ENCODE measurements at regions not wholly inside any gene's neighbourhood (a gene's known extent, or its start where the extent isn't known, plus 50 kb on each side); places are given as distances from the start of the nearest gene placed in this dataset.
"Not testable (repeated sequence)": the region's sequence is repeated elsewhere in the genome, so short reads cannot be mapped to it uniquely, and the experiment has no call there.

- 0 out of 4 replicates have a peak, but pooled peaks cover 0 to under 1% of the 10 kb centered on the region in 2 experiments for H3K4me1 ChIP-seq (ENCODE audit: control insufficient read depth in 1 of 2, insufficient read depth in 2 of 2, low read length in 2 of 2)
- intact Hi-C loops (cut with micrococcal nuclease), result no loop called here
- TF ChIP-seq EZH2phosphoT487 (IDR thresholded peaks at IDR 0.05; ENCODE audit: borderline replicate concordance) (no peak), JUND (IDR thresholded peaks at IDR 0.05) (no peak), CTCF (IDR thresholded peaks at IDR 0.05 in 2 of 3, conservative IDR thresholded peaks at IDR 0.05 in 1 of 3; ENCODE audit: borderline replicate concordance in 1 of 3, insufficient read depth in 1 of 3, low read depth in 2 of 3, low read length in 2 of 3) (no peak), SRF (IDR thresholded peaks at IDR 0.05; ENCODE audit: low read depth) (no peak), ZBTB33 (IDR thresholded peaks at IDR 0.05; ENCODE audit: extremely low read depth, insufficient replicate concordance, low read length) (no peak), POLR2A (IDR thresholded peaks at IDR 0.05; ENCODE audit: borderline replicate concordance, extremely low read depth, insufficient read depth, insufficient read length) (no peak), RAD21 (IDR thresholded peaks at IDR 0.05; ENCODE audit: low read depth) (no peak), POLR2AphosphoS5 (IDR thresholded peaks at IDR 0.05; ENCODE audit: low read depth, low read length) (no peak), TCF7L2 (IDR thresholded peaks at IDR 0.05; ENCODE audit: borderline replicate concordance, extremely low read depth, insufficient read depth, insufficient read length) (no peak), SP1 (IDR thresholded peaks at IDR 0.05; ENCODE audit: low read depth) (no peak), ZFX (IDR thresholded peaks at IDR 0.05) (no peak)
Measured at GRCh38 chr7:121498816-121499215, 102.7 kb upstream of the FAM3C start.

GRCh38 chr7:121497545-121497944, 101.4 kb upstream of the FAM3C start:
- POLR2A ChIA-PET; H4K20me1 ChIP-seq (ENCODE audit: insufficient read depth); H3K4me2 ChIP-seq (ENCODE audit: low read length); H3K4me3 ChIP-seq (replicated peaks in 1 of 2; ENCODE audit: low read depth in 1 of 2, low read length in 2 of 2); H3K79me2 ChIP-seq (ENCODE audit: insufficient read depth, low read length); H3K9me2 ChIP-seq (ENCODE audit: insufficient read depth); CTCF ChIA-PET; ATAC-seq; BruUV-seq (replicated peaks); DNase-seq (ENCODE audit: low read depth, low spot score); H3K9ac ChIP-seq (ENCODE audit: low read length); RAD21 ChIA-PET (ENCODE audit: low non-redundant PET in 1 of 2, low total read pairs in 2 of 2, uncharacterized antibody in 2 of 2, unreplicated experiment in 2 of 2); H3K36me3 ChIP-seq (ENCODE audit: control insufficient read depth in 1 of 2, insufficient read depth in 2 of 2, low read length in 2 of 2); H3K27ac ChIP-seq (ENCODE audit: low read depth, low read length); intact Hi-C loops (cut with micrococcal nuclease); H3K27me3 ChIP-seq (ENCODE audit: insufficient read depth, low read length); H2AFZ ChIP-seq (ENCODE audit: low read depth, low read length, poor library complexity, severe bottlenecking); H3K4me1 ChIP-seq (ENCODE audit: control insufficient read depth in 1 of 2, insufficient read depth in 2 of 2, low read length in 2 of 2); H3K9me3 ChIP-seq (ENCODE audit: control insufficient read depth in 1 of 2, insufficient read depth in 1 of 2, low read depth in 1 of 2, low read length in 2 of 2): not testable (repeated sequence)

More at GRCh38 chr7:121498816-121499215, 102.7 kb upstream of the FAM3C start:
- no peak for ATAC-seq
- ChIA-PET RAD21 (ENCODE audit: low non-redundant PET in 1 of 2, low total read pairs in 2 of 2, uncharacterized antibody in 2 of 2, unreplicated experiment in 2 of 2) (no interaction called here), POLR2A (no interaction called here), CTCF (no interaction called here)
- Histone ChIP-seq H3K36me3 (ENCODE audit: control insufficient read depth in 1 of 2, insufficient read depth in 2 of 2, low read length in 2 of 2) (no peaks in the 10 kb centered on the region), H3K9me2 (ENCODE audit: insufficient read depth) (no peaks in the 10 kb centered on the region), H3K27me3 (ENCODE audit: insufficient read depth, low read length) (no peaks in the 10 kb centered on the region), H4K20me1 (ENCODE audit: insufficient read depth) (no peaks in the 10 kb centered on the region), H3K9ac (ENCODE audit: low read length) (no peak overlapping the region), H3K27ac (ENCODE audit: low read depth, low read length) (no peak overlapping the region), H3K9me3 (ENCODE audit: control insufficient read depth in 1 of 2, insufficient read depth in 1 of 2, low read depth in 1 of 2, low read length in 2 of 2) (no peaks in the 10 kb centered on the region; a peak in 1 of 4 replicates), H3K79me2 (ENCODE audit: insufficient read depth, low read length) (no peaks in the 10 kb centered on the region), H3K4me2 (ENCODE audit: low read length) (no peak overlapping the region), H2AFZ (ENCODE audit: low read depth, low read length, poor library complexity, severe bottlenecking) (no peak overlapping the region), H3K4me3 (replicated peaks in 1 of 2; ENCODE audit: low read depth in 1 of 2, low read length in 2 of 2) (no peak overlapping the region)
- no TSS peak for BruUV-seq (replicated peaks)
- DNase-seq (ENCODE audit: low read depth, low spot score), result no peak
